ENCODE measurements at regions not wholly inside any gene's neighbourhood (a gene's known extent, or its start where the extent isn't known, plus 50 kb on each side); places are given as distances from the start of the nearest gene placed in this dataset.
"Not testable (repeated sequence)": the region's sequence is repeated elsewhere in the genome, so short reads cannot be mapped to it uniquely, and the experiment has no call there.

DNA sequence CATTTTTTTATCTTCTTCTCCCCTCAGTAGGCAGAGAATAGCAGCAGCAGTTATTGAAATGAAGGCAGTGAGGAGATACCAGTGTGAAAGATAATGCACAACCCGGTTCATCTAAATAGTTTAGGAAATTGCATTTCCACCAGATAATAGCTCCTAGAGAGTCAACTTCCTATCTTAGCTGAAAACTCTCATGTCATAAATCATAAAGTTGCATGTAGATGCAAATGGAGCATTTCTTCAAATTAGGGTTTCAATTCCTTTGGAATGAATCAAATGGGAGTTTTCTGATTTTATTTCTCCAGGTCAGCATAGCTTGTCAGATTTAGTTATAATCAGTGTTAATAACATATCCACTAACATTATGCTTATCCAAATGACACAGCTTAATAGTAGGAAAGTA is 335.3 kb downstream of the CNTNAP4 start:
- DNase-seq: no peak

DNA sequence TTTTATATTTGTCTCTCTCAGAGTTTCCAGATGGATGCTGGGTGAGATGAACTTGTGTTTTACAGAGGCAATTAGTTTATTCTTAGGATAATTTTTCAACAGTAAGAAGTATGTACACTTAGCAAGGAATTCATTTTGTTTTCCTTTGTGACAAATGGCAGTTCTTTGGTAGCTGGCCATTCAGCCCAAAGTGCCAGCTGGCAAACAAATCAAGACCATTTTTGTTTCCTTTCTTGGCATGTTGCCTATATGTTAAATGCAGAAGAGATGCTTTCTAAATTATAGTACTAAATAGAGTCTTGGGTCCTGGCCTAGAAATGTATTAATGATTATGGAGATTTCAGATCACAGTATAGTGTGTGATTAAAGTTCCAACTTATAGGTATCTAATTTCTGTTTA is 337.1 kb downstream of the CNTNAP4 start:
- DNase-seq: no peak

- DNase-seq: no peak
Measured at GRCh38 chr16:76622876-76623275, 345.7 kb downstream of the CNTNAP4 start.

DNA sequence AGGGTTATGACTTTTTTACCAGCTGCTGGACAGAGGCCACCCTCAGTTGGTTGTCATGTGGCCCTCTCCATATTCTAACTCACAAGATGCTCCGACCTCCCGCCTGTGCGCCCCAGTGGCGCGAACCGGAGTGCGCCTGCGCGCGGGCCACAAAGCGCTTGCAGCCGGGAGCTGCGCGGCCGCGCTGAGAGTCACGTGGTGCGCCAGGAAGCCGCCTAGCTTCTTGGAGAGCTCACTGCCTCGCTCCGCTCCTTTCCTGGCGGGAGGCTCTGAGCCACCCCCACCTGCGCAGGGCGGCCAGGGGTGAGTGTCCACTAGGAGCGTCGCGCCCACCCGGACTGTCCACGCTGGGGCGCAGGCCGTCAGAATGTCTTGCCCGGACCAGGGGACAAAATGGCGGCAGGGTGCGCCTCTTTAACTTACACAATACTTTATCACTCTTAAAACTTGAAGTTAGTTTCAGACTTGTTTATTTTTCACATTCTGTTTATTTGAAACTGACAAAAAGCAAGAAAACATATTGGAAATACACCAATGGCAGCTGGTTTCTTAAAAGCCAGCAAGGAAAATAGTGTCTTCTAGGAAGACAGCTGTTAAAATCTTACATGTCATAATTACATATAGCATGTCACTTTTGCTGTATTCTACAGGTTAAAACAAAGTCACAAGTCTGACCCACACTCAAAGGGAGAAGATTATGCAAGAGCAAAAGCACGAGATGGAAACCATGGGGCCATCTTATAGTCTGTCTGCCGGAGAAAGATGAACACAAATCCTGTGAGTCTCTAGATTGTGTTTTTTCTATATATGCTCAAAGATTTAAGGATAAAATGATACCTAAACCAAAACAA is 357.9 kb downstream of the CNTNAP4 start:
- DNase-seq: no peak

DNA sequence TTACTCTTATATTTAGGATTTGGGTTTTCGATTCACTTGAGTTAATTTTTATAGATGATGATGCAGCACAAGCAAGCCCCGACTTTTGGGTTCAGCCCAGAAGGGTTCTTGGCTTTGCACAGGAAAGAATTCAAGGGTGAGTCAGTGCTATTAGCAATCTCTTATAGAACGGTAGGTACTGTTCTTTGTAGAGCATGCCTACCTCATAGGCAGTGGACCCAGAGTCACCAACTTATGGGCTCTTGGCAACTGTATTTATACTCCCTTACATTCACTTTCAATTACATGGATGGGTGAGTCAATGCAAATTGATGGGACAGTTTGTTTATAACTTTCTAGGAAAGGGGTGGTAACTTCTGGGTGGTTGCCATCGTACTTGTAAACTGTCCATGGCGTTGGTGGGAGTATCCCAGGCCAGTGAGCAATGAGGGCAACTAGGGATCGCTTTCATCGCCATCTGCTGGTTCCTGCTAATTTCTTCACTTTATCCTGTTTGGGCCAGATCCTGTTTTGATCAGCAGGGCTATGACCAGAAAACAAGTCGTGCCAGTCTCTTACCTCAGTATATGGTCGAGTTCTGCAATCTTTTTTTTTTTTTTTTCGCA is 362.6 kb downstream of the CNTNAP4 start:
- DNase-seq: no peak

DNA sequence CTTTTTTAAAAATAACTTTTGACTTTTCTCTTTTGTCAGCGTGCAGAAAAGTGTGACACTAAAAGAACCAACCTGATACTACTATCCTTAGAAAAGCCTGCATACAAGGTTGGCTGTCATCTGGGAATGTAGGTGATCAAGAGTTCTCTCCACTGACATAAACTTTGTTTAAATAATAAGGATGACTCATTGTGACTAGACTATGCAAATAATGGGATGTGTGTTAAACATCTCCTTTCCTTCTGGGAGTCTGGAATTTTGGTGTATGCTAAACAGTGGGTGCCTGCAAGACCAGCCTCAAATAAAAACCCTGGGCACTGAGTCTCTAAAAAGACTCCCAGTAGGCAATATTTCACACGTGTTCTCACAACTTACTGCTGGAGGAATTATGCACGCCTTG is 373.4 kb downstream of the CNTNAP4 start:
- DNase-seq: no peak

- DNase-seq: no peak
Measured at GRCh38 chr16:76653390-76654026, 376.3 kb downstream of the CNTNAP4 start.

DNA sequence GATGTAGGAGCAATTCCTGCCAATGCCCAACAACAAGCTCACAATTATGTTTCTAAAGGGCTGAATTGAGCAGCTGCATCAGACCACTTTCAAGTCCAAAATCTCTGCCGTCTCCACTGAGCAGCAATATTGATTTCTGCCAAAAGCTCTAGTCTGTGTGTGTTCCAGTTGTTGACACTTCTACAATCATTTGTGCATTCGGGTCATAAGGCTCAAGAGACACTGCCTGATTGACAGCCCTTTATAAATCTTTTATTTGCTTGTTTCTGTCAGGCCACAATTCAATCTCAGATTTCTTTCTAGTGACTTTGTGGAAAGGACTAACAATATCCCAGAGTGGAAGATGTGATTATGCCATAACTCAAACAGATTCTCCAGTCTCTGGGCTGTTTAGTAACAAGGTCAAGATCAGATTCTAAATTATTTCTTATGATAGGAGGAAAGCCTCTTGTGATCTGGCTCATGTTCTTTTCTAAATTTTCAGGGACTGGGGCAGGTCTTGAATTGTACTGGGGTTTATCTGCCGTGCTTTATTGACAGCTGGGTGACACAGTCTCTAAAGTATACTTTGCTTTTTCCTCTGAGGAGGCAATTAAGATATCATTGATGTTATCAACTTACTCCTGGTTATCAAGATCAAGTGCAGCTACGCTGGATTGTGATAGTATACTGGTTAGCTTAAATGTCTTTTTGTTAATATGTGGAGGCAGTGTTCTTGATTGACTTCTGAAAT is 377.1 kb downstream of the CNTNAP4 start:
- no peak for DNase-seq

- DNase-seq: no peak
Measured at GRCh38 chr16:76656994-76657393, 379.8 kb downstream of the CNTNAP4 start.

- DNase-seq: no peak
Measured at GRCh38 chr16:76661691-76662235, 384.6 kb downstream of the CNTNAP4 start.

DNA sequence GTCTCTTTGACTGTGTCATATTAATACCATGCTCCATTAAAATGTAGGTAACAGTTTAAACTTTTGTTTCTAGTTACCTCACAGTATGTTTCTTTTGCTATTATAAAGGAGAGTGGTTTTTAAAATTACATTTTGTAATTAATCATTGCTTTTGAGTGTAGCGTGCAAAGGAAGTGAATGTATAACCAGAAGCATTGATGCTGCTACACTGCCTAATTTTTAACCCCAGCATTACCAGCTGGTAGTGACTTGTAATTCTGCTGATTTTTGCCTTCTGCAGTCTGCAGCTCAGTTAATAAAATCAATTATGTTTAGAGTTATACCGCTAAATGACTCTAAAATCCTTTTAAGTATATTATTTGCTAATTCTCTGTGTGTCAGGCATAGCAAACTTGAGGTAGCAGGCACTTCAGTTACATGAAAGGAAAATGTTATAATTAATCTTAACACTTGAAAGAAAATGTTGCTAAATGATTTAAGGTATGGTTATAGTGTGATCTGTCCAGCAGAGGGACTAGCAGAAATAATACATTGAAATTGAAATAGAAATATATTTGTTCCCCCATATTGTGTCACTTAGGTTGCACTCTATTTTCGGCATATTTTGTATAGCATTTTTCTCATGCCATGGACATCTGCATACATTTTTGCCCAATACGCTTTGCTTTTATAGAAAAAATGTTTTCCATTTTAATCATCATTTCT is 388.5 kb downstream of the CNTNAP4 start:
- DNase-seq: no peak

GRCh38 chr16:76668207-76668725 is 391.1 kb downstream of the CNTNAP4 start:
- no peak for DNase-seq

DNA sequence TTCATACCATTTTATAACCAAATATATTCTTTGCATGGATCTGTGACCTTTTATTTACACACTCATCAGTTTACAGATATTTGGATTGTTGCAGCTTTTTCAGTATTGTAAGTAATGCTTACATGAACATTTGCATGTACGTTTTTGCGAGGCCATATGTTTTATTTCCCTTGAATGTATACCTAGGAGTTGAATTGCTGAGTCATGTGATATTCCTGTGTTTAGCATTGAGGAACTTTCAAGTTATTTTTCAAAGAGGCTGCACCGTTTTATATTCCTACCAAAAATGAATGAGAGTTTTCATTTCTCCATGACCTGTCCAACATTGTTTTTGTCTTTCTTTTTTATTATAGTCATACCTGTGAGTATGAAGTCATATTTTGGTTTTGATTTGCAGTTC is 392.1 kb downstream of the CNTNAP4 start:
- DNase-seq: no peak

DNA sequence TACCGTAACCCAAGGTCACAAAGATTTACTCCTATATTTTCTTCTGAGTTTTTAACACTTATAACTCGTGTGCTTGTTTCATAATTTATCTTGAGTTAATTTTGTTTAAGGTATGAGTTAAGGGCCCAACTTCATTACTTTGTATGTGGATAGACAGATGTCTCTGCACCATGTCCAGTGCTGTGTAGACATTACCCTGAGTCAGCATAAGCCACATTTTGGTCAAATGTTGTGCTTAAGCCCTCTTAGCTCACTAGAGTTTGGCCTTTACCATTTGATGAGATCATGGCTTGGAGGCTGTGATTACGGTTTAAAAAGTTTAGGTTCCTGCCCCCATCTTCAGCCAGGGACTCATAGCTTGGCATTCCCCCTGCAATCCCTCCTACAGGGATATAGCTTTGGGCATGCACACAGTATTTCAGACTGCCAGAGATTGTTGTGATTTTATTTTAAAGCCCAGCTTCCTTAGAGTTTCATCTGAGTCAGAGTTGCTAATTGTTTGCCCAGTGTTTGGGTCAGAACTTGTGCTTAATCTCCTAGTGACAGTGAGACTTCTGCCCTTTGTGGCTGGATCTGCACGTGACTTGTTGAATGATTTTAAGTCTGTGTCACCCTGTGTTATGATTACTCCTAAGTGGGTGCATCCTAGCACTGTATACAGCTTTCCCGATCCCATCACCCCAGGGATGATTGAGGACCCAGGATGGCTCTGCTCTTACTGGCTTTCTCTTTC is 393.1 kb downstream of the CNTNAP4 start:
- DNase-seq: no peak

DNA sequence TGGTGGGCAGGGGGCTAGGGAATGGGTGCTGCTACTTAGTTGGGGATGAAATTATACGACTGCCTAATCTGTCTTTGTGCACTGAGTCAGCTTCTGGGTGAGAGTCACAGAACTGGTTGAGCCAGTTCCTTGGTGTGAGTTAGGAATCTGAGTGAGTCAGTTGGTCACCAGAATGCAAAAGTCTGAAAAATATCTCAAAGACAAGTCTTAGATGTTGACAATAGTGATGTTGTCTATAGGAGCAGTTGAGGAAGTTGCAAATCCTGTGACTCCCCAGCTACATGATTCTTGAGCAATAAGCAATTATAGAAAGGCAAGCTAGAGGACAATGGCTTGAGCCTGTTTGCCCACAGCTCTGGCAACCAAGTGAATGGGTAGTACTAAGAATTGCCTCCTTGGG is 399.2 kb downstream of the CNTNAP4 start:
- DNase-seq: no peak

- DNase-seq: no peak
Measured at GRCh38 chr16:76681296-76681695, 404.1 kb downstream of the CNTNAP4 start.

DNA sequence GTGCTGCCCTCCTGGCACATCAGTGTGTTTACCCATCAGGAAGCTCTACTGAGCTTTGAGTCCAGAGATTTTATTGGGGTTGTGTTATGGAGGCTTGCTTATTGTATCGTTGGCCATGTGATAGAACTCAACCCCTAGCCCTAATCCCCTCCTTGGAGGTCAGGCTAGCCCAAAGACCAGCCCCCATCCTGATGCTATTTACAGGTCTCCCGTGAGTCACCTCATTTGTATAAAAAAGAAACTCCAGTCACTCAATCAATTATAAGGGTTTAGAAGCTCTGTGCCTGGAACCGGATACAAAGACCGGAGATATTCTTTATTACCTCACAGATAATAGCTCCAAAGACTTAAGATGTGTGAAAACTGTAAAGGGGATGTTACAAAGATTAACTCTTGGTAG is 405.9 kb downstream of the CNTNAP4 start:
- DNase-seq: no peak

DNA sequence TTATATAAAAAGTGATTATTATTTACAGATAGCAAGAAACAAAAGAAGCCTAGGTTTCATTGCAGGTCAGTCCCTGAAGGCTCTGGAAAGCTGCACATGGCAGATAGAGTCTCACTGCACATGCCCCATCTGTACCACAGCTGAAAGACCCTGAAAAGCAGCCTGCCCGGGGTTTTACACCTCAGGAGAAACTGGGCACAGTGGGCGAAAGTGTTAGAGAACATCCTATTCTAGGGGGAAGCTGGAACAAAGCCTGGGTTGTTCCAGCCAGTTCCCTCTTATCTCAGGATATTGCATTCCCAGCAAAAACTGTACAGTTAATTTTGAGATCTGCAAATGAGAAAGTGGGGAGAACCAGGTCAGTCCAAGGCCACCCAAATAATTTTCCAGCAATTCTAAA is 419.7 kb downstream of the CNTNAP4 start:
- no peak for DNase-seq

GRCh38 chr16:76705892-76706291 is 428.7 kb downstream of the CNTNAP4 start:
- DNase-seq: no peak

- DNase-seq: no peak
Measured at GRCh38 chr16:76713191-76713590, 436.0 kb downstream of the CNTNAP4 start.

GRCh38 chr16:76716251-76716650 is 439.1 kb downstream of the CNTNAP4 start:
- DNase-seq: not testable (repeated sequence)

DNA sequence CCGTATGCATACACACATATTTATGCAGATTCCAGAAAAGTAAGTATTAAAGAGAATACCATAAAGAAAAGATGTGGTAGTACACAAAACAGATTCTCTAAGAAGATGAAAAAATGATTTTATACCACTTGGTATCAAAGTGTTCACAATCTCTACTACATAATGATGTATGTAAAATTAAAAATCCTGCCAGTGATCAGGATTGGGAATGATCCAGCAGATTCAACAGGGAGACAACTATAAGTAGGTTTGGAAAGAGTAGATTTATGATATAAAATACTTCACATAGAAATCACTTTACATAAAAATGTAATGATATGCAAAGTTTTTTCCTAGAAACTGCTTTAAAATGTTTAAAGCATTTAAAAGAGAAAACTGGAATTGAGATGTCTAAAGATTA is 447.0 kb downstream of the CNTNAP4 start:
- no peak for DNase-seq
